SJCRH30 (cell line): ENCODE measurements at regions not wholly inside any gene's neighbourhood (a gene's known extent, or its start where the extent isn't known, plus 50 kb on each side); places are given as distances from the start of the nearest gene placed in this dataset.
A peak's percentile ranks its signal among the peaks of the same experiment; 100 is the strongest.
"Not testable (repeated sequence)": the region's sequence is repeated elsewhere in the genome, so short reads cannot be mapped to it uniquely, and the experiment has no call there.

Experiments used
- DNase-seq, 2 experiments: peaks; one replicate each; pipeline ENCODE4 v3.0.0-alpha.2; 2015 to 2020
- H3K27ac ChIP-seq: fragments of 250-450 bp; sonication (Bioruptor Pico); 2 replicates; pipeline ENCODE4 v1.5.1; 2020; ENCODE audit warnings: mild to moderate bottlenecking, moderate library complexity
- H3K27me3 ChIP-seq: fragments of 250-450 bp; sonication (Bioruptor Pico); 2 replicates; pipeline ENCODE4 v1.5.1; 2020; ENCODE audit warnings: mild to moderate bottlenecking, moderate library complexity
- H3K36me3 ChIP-seq: fragments of 250-450 bp; sonication (Bioruptor Pico); 2 replicates; pipeline ENCODE4 v1.5.1; 2020; ENCODE audit warnings: mild to moderate bottlenecking, moderate library complexity
- H3K4me1 ChIP-seq: fragments of 250-450 bp; sonication (Bioruptor Pico); 2 replicates; pipeline ENCODE4 v1.5.1; 2020; ENCODE audit warnings: mild to moderate bottlenecking, moderate library complexity
- H3K4me3 ChIP-seq: fragments of 250-450 bp; sonication (Bioruptor Pico); 2 replicates; pipeline ENCODE4 v1.5.1; 2020; ENCODE audit warnings: mild to moderate bottlenecking, moderate library complexity
- H3K9me3 ChIP-seq: fragments of 250-450 bp; sonication (Bioruptor Pico); replicated peaks from 2 replicates; pipeline ENCODE4 v1.5.1; 2020; ENCODE audit warnings: mild to moderate bottlenecking, moderate library complexity

- not testable (repeated sequence) for H3K27ac ChIP-seq, H3K4me1 ChIP-seq, H3K27me3 ChIP-seq, DNase-seq, H3K9me3 ChIP-seq, H3K36me3 ChIP-seq, H3K4me3 ChIP-seq
Measured at GRCh38 chr2:87183373-87183772, 161.7 kb upstream of the PLGLB1 start.

- H3K4me3 ChIP-seq, DNase-seq, H3K36me3 ChIP-seq, H3K27me3 ChIP-seq, H3K9me3 ChIP-seq, H3K27ac ChIP-seq, H3K4me1 ChIP-seq: not testable (repeated sequence)
Measured at GRCh38 chr2:87184260-87184659, 162.6 kb upstream of the PLGLB1 start.

GRCh38 chr2:87189214-87189613, 167.6 kb upstream of the PLGLB1 start:
- not testable (repeated sequence) for H3K27ac ChIP-seq, H3K36me3 ChIP-seq, H3K4me3 ChIP-seq, H3K27me3 ChIP-seq, DNase-seq, H3K4me1 ChIP-seq, H3K9me3 ChIP-seq

- not testable (repeated sequence) for H3K4me3 ChIP-seq, H3K4me1 ChIP-seq, H3K27me3 ChIP-seq, H3K9me3 ChIP-seq, H3K36me3 ChIP-seq, H3K27ac ChIP-seq, DNase-seq
Measured at GRCh38 chr2:87193336-87193735, 171.7 kb upstream of the PLGLB1 start.

GRCh38 chr2:87194254-87194999, 172.8 kb upstream of the PLGLB1 start:
- not testable (repeated sequence) for H3K4me3 ChIP-seq, H3K36me3 ChIP-seq, H3K27me3 ChIP-seq, H3K4me1 ChIP-seq, H3K27ac ChIP-seq, DNase-seq, H3K9me3 ChIP-seq

GRCh38 chr2:87196720-87197388, 175.2 kb upstream of the PLGLB1 start:
- not testable (repeated sequence) for H3K27me3 ChIP-seq, DNase-seq, H3K4me3 ChIP-seq, H3K9me3 ChIP-seq, H3K27ac ChIP-seq, H3K36me3 ChIP-seq, H3K4me1 ChIP-seq

GRCh38 chr2:87198422-87198821, 176.8 kb upstream of the PLGLB1 start:
- H3K4me3 ChIP-seq, H3K4me1 ChIP-seq, H3K27me3 ChIP-seq, DNase-seq, H3K9me3 ChIP-seq, H3K27ac ChIP-seq, H3K36me3 ChIP-seq: not testable (repeated sequence)

GRCh38 chr2:87199228-87199627, 177.6 kb upstream of the PLGLB1 start:
- not testable (repeated sequence) for H3K27ac ChIP-seq, H3K4me3 ChIP-seq, H3K9me3 ChIP-seq, H3K4me1 ChIP-seq, DNase-seq, H3K36me3 ChIP-seq, H3K27me3 ChIP-seq

GRCh38 chr2:87204569-87205147, 183.0 kb upstream of the PLGLB1 start:
- not testable (repeated sequence) for H3K4me1 ChIP-seq, H3K36me3 ChIP-seq, DNase-seq, H3K27ac ChIP-seq, H3K4me3 ChIP-seq, H3K27me3 ChIP-seq, H3K9me3 ChIP-seq

GRCh38 chr2:87212938-87213337, 191.3 kb upstream of the PLGLB1 start:
- not testable (repeated sequence) for H3K36me3 ChIP-seq, H3K27me3 ChIP-seq, H3K4me3 ChIP-seq, H3K4me1 ChIP-seq, DNase-seq, H3K27ac ChIP-seq, H3K9me3 ChIP-seq

- H3K27me3 ChIP-seq, H3K36me3 ChIP-seq, H3K27ac ChIP-seq, H3K9me3 ChIP-seq, DNase-seq, H3K4me3 ChIP-seq, H3K4me1 ChIP-seq: not testable (repeated sequence)
Measured at GRCh38 chr2:87217005-87217404, 195.4 kb upstream of the PLGLB1 start.

GRCh38 chr2:87217741-87218410, 196.2 kb upstream of the PLGLB1 start:
- H3K9me3 ChIP-seq, H3K27me3 ChIP-seq, H3K36me3 ChIP-seq, H3K4me3 ChIP-seq, H3K27ac ChIP-seq, H3K4me1 ChIP-seq: not testable (repeated sequence)
- peak in 1 of 2 experiments; percentile 25 for DNase-seq

GRCh38 chr2:87220651-87221050, 199.0 kb upstream of the PLGLB1 start:
- not testable (repeated sequence) for H3K36me3 ChIP-seq, H3K9me3 ChIP-seq, H3K4me3 ChIP-seq, H3K27me3 ChIP-seq, H3K27ac ChIP-seq, H3K4me1 ChIP-seq, DNase-seq

GRCh38 chr2:87222131-87222530, 200.5 kb upstream of the PLGLB1 start:
- not testable (repeated sequence) for H3K36me3 ChIP-seq, H3K27ac ChIP-seq, H3K27me3 ChIP-seq, H3K4me3 ChIP-seq, H3K9me3 ChIP-seq, H3K4me1 ChIP-seq, DNase-seq

- H3K27me3 ChIP-seq, H3K4me1 ChIP-seq, DNase-seq, H3K9me3 ChIP-seq, H3K27ac ChIP-seq, H3K4me3 ChIP-seq, H3K36me3 ChIP-seq: not testable (repeated sequence)
Measured at GRCh38 chr2:87223873-87224272, 202.2 kb upstream of the PLGLB1 start.
